PC-9 (cell line): ENCODE measurements at regions not wholly inside any gene's neighbourhood (a gene's known extent, or its start where the extent isn't known, plus 50 kb on each side); places are given as distances from the start of the nearest gene placed in this dataset.

Experiments
- CTCF ChIP-seq: fragments of 200-600 bp; sonication (generic); conservative IDR thresholded peaks from 2 replicates; pipeline ENCODE4 v1.6.1; 2017; ENCODE audit warnings: mixed run types, antibody characterized with exemption, mild to moderate bottlenecking, moderate library complexity
- EZH2 ChIP-seq: fragments of 200-600 bp; sonication (generic); IDR thresholded peaks from 2 replicates; pipeline ENCODE4 v1.8.0; 2017; ENCODE audit warnings: antibody characterized with exemption, low read depth

GRCh38 chr10:93225938-93226337 lies 152.2 kb downstream of the CYP26A1 start:
- TF ChIP-seq EZH2 (no peak), CTCF (no peak)
